SU-DHL-6 (cell line): ENCODE measurements at regions not wholly inside any gene's neighbourhood (a gene's known extent, or its start where the extent isn't known, plus 50 kb on each side); places are given as distances from the start of the nearest gene placed in this dataset.
"Not testable (repeated sequence)": the region's sequence is repeated elsewhere in the genome, so short reads cannot be mapped to it uniquely, and the experiment has no call there.

ENCODE experiments used
- EZH2phosphoT487 ChIP-seq: fragments of 200-600 bp; sonication (generic), shearing (Covaris generic); conservative IDR thresholded peaks from 2 replicates; pipeline ENCODE4 v1.6.1; 2018; ENCODE audit warnings: mild to moderate bottlenecking, antibody characterized with exemption, low read length, moderate library complexity, mixed read lengths
- TF ChIP-seq, protein P1 (sequence below): fragments of 200-600 bp; sonication (generic); IDR thresholded peaks from one replicate; pipeline ENCODE4 v1.5.1; 2017; ENCODE audit warnings: antibody characterized with exemption, mild to moderate bottlenecking, low read length, moderate library complexity; ENCODE audit not compliant: insufficient read depth, poor library complexity, severe bottlenecking

DNA sequence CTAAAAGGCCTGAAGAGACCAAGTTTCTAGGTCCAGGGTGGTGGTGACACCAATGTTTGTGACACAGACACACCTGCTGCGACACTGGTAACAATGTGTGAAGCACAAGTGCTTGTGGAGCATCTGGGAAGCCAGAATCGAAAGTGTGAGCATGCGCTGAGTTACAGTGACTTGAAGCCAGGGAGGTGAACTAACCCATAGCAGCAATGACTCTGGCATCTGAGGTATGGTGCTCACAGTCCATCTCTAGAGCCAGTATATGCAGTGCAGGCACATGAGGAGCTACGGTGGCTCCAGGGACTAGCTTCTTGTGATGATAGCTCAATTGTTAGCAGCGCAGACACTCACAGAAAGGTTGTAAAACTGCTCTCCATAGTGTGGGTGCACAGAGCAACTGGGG lies 430.3 kb downstream of the PRIM2 start:
- TF ChIP-seq, protein P1, sequence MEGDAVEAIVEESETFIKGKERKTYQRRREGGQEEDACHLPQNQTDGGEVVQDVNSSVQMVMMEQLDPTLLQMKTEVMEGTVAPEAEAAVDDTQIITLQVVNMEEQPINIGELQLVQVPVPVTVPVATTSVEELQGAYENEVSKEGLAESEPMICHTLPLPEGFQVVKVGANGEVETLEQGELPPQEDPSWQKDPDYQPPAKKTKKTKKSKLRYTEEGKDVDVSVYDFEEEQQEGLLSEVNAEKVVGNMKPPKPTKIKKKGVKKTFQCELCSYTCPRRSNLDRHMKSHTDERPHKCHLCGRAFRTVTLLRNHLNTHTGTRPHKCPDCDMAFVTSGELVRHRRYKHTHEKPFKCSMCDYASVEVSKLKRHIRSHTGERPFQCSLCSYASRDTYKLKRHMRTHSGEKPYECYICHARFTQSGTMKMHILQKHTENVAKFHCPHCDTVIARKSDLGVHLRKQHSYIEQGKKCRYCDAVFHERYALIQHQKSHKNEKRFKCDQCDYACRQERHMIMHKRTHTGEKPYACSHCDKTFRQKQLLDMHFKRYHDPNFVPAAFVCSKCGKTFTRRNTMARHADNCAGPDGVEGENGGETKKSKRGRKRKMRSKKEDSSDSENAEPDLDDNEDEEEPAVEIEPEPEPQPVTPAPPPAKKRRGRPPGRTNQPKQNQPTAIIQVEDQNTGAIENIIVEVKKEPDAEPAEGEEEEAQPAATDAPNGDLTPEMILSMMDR: not testable (repeated sequence)
- not testable (repeated sequence) for TF ChIP-seq EZH2phosphoT487
